ENCODE measurements at regions not wholly inside any gene's neighbourhood (a gene's known extent, or its start where the extent isn't known, plus 50 kb on each side); places are given as distances from the start of the nearest gene placed in this dataset.
"Not testable (repeated sequence)": the region's sequence is repeated elsewhere in the genome, so short reads cannot be mapped to it uniquely, and the experiment has no call there.

DNA sequence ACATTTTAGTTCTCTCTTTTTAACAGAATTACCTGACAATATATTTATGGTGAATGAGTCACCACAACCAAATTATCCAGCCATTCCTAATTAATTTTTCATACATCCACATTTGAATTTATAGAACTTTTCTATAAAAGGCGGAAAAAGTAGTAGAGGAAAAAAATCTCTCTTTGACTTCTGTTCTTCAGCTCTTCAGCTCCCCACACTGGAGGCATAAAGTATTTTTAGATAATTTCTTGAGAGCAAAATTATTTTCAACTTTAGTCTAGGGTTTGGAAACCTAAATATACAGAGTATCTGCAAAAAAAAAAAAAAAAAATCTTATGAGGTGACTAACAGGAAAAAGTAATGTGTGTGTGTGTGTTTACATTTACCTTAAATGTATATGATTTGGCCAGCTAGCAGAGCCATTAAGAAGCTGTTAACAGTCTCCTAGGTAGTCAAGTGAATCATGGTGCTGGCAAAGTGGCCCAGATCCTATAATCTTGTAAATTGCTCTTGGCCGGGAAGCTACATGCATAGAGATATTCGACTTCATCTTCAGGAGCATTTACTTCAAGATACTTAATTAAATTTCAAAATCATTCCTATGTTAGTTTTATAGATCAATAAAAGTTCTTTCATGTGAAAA is 383.1 kb upstream of the STEAP1 start:
- DNase-seq: no peak

DNA sequence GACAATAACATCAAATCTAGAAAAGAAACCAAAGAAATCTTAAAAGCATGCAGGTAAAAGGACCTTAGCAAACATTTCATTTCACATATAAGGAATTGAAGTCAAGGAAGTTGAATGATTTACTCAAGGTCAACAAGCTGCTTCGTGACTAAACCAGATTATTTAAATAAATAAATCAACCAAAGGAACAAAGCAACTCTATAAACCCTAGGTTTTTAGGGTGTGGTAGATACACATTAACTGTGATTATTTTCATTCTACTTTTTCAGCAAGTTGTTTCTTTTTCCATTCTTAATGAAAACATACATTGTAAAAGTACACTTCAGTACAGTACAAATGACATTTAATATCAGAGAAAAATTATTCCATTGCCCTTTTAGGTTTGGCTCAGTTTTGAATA is 382.0 kb upstream of the STEAP1 start:
- no peak for DNase-seq

DNA sequence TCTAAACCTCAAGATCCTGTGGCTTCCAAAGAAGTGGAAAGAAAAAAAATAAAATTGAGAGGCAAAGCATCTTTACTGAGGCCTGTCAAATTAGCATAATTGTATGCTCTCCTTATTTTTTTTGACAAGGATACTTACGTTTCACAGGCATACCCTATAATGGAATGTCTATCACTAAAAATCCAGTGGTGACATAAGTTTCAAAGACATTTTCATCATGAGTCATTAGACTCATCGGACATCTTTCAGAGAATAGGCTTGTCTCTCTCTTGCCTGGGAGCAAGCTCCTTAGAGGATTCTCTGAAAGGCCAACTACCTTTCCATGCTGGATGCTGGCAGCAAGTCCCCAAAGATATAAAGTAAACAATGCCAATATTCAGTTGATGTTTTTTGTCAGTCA is 380.7 kb upstream of the STEAP1 start:
- no peak for DNase-seq

DNA sequence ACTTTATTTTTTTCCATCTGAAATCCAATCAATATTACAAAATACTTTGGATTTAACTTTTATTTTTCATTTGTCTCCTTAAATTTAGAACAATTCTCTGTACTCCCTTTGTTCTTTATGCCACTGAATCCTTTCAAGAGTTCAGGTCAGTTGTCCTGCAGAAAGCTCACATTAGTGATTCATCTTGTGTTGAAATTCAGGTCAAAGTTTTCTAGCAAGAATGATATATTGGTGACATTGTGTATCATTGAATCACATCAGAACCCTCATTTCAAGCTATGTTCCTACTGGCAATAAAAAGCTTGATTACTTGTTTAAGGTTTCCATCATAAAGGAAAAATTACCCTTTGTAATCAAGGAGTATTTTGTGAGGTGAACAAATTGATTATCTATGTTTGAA is 378.8 kb upstream of the STEAP1 start:
- no peak for DNase-seq

DNA sequence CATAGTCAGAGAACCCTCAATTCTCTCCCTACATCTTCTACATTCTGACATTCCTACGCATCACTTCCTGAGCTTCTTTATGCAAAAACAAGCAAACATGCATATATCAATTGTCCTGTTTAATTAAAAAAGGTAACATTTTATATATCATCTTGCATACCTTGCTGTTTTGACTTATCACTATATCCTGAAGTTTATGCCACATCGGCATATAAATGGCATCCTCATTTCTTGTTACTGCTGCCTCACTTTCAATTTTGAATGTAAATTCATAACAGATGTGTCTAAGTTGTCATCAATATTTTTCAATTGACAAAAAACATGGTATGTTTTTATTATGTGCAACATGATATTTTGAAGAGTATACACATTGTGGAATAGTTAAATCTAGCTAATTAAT is 377.3 kb upstream of the STEAP1 start:
- DNase-seq: no peak

DNA sequence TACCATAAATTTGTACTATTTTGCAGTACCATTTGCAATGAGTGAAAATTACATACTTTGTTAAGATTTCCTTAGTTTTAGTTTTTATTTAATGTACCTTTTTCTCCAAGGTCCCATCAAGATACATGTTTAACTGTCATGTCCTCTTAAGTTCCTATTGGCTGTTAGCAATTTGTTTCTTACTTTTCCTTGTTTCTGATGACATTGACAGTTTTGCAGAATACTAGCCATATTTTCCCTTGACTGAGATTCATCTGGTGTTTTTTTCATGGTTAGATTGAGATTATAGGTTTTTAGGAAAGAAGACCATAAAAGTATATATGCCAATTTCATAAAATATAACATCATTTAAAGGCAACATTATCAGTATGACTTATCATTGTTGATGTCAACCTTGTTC is 376.8 kb upstream of the STEAP1 start:
- no peak for DNase-seq

DNA sequence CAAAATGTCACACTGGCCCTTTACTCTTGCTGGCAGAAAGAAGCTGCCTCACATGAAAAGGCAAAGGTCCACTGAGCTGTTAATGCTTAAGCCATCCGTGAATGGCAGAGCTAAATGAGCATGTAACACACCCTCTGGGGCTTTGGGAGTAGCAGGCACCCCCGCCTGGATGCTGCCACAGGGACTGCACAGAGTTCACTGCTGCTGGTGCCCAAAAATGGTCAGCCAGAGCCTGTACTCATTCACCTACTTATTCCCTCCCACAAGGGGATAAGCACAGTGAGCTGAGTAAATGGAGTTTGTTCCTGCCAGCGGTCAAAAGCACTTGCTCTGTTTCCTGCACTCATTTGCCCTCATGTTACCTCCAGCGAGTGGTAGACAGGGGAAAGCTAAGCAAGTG is 374.0 kb upstream of the STEAP1 start:
- DNase-seq: no peak

DNA sequence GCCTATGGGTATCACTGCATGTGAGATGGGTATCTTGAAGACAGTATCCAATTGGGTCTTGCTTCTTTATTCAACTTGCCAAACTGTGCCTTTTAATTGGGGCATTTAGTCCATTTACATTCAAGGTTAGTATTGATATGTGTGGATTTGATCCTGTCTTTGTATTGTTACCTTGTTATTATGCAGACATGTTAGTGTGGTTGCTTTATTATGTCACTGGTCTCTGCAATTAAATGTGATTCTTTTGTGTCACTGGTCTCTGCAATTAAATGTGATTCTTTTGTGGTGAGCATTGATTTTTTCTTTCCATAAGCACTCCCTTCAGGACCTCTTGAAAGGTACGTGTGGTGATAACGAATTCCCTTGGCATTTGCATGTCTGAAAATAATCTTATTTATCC is 357.8 kb upstream of the STEAP1 start:
- no peak for DNase-seq

DNA sequence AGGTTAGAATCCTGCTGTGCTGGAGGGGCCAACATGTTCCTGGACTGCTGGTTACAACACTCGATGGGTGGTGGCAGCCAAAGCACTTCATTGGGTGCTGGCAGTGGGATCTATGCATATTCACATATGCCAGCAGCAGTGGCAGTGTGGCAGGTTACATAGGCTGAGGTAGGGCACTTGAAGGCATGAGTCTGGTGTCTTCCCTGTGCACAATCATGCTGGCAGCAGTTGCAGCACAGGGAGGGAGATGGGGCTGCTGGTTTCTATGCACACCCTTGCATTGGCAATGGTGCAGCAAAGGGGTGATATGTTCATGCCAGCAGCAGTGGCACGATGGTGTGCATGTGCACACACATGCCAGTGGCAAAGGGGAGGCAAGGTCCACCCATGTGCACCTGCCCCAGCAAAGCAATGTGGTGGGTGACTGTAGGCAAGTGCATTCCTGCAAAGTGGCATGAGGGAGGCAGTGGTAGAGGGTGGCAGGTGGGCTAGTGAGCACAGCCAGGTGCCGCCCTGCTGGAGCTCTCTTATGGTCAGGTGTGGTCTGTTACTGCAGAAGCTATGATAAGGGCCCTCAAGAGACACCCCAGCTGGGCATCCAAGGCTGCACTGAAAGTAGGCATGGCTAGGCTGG is 356.2 kb upstream of the STEAP1 start:
- peak in 1 of 58 donors; percentile 2 for DNase-seq

DNA sequence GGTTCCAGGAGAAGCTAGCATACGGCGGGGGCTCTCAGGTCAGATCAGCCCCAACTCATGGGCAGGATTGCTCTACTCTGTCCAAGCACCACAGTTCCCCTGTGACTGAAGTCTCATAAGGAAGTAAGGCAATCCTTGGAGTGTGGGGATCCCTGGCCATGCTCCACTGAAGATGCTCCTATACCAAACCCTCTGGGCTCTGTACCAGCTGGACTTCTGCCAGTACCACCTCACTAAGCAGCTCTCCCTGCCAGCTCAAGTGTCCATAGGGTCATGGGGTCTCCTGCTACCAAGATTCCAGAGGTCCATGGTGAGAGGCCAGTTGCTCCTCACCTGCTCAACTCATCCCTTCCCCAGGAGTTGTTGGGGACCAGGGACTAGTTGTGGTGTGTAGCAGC is 355.7 kb upstream of the STEAP1 start:
- DNase-seq: no peak

DNA sequence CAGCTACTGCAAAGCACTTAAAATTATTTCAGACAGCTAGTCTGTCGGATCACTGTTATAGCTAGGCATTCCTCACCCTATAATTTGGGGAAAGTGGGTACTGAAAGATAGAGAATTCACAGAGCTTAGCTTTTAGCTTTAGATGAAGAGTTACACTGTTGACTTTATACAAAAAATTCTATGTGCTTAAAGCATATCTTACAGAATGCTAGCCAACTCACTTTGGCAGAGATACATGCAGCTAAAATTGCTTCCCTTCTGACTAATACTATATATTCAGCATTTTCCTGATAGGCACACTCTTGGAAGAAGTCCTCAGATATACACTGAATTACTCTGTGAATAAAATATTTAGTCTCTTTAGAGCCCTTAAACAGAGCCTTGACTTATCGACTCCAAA is 353.5 kb upstream of the STEAP1 start:
- no peak for DNase-seq

DNA sequence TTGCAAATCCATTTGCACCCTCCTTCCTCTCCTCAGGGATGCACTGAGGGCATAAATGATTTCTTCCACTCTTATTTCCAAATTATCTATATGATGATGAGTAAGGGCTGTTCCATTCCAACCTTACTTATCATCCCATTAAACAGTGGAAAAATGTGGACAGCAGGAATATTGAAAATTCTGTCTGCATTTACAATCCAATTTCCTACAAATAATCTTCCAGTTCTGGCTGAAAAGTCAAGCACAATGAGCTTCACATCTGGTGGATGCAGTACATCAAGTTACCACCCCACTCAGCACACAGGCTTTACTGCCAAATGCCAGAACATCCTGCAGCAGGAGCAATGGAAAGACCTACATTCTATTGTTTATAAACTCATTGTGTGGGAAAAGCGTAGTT is 345.0 kb upstream of the STEAP1 start:
- DNase-seq: no peak

DNA sequence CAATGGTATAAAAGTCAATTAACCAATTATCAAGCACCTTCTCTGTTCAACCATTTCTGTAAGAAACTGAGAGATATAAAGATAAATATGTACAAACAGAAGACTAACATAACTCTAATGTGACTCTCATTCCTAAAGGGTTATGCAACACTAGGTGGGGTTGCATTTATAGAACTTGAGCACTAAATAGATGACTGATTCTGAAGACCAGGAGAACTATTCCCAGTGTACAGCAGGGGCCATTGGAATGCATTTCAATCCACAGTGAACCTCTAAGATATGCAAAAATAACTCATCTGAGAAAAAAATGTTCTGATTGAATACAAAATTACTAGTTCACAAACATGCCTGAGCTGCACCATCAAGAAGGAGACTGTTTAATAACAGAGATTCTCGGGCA is 341.2 kb upstream of the STEAP1 start:
- DNase-seq: no peak

DNA sequence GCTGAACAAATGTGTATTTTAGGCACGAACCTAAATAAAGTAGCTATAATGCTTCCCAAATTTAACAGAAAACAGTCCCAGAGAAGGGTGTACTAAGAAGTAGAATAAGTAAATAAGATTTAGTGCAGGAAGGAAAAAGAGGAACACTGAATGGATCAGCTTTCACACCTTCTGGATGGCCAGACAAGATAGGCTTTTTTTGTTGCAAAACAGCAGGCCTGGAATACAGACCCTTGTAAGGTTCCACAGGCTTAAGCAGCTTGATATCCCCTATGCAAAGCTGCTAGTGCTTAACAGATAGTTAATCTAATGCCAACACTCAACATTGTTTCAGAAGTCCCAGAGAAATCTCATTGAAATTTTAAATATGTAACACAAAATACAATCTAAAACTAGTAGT is 328.1 kb upstream of the STEAP1 start:
- DNase-seq: no peak

DNA sequence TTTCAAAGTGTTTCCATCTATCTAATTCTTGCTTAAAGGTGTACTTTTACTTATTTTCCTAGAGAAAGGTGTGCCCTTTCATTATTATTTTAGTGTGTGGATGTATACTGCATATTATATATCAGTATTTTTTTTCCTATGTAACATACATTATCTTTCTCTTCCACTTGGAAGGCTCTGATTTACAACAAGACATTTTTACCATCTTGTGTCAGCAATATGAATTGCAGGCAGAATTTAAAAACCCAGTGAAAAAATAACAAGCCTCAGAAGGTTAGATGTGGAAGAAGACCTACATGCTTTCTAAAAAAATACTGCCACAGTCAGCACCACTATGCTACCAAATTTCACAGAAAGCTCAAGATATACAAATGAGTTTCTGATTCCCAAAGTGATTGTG is 327.7 kb upstream of the STEAP1 start:
- no peak for DNase-seq

DNA sequence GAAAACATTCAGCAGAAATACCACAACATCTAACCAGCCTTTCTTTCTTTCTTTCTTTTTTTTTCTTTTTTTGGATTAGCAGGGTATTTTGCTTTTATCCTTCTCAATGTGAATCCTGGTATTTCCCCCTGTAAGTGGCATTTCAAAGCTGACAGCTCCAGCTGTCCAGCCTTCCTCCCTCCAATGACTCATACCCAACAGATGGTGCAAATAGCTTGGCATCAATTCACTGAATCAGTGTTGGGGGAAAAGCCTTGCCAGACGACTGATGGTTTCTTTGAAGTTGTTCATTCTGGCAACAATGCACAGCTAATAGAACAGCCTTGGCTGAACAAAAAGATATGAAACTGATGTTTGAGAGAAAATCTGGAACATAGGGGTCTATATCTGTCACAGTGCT is 316.8 kb upstream of the STEAP1 start:
- peak in 46 of 58 donors; percentile 1 to 78 (median 16) for DNase-seq

DNA sequence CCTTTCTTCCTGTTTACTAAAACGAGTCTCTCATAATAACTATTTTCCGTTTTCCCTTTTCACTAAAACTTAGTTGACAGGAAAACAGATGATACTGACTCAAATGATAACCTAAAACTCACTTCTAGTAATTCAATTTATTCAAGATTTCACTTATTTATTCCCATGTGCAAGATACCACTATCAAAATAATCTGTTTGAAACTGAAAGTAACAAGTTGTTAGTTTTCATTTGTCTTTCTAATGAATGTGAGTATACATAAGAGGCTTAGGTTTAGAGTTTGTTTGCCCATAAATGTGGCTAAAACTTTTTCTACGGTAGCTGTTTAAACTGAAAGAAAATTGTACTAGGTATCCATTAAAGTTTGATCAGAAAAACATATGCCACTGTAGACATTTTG is 314.9 kb upstream of the STEAP1 start:
- no peak for DNase-seq

DNA sequence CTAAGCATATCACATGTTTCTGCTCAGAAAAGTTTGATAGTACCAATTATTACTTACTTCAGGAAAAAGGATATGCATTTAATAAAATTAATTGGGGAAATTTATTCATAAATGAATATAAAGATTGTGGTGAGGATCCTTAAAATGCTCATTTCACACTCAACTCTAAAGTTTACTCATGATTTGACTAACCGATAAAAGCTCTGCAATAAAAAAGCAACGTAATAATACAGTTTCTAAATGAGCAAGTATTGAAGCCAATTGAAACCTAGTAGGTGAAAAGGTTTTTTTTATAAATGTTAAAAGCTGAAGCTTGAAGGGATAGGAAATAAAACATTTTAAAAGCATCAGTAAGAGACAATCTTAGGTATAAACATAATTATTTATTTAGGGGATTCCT is 308.3 kb upstream of the STEAP1 start:
- DNase-seq: no peak

DNA sequence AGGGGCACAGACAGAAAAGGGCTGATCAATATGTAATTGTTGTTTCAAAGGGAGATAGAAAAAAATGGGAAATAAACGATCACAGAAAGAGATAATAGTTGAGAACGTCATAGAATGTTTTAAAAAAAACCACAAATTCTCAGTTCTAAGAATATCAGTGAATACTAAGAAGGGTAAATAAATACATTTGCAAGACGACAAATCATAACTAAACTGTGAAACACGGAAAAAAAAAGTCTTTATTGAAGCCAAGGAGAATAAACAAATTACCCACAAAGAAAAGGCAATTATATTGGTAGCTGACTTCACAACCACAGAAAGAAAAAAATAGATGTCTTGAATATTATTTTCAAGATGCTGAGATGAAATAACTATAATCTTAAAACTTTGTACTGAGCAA is 305.2 kb upstream of the STEAP1 start:
- no peak for DNase-seq

DNA sequence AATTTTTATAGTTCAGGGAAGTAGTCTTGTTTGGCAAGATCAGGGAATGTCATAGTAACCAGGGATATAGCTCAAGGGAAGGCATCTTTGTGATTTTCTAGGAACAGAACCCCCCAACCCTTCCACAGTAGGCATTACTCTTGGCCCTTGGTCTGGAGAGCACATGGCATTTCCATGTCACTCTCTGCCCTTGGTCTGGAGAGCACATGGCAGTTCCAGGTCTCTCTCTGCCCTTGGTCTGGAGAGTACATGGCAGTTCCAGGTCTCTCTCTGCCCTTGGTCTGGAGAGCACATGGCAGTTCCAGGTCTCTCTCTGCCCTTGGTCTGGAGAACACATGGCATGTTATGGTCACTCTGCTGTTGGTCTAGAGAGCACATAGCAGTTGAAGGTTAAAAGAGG is 297.2 kb upstream of the STEAP1 start:
- not testable (repeated sequence) for DNase-seq

DNA sequence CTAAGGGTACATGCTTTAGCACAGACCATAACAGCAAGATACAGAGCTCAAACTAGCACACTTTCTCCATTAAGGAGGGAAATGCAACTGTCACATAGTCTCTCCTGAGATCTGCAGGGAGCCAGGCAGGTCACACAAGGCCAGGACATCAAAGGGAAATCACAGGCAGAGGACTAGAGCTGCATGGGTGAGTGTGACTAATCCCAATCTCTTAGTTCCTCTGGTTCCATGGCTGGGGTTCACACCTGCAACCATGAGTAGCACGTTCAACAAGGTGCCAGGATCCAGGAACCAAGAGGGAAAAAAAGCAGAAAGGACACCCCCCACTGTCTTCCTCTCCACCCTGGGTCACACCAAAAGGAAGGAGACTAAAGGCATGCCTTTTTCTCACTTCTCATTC is 296.5 kb upstream of the STEAP1 start:
- DNase-seq: no peak

DNA sequence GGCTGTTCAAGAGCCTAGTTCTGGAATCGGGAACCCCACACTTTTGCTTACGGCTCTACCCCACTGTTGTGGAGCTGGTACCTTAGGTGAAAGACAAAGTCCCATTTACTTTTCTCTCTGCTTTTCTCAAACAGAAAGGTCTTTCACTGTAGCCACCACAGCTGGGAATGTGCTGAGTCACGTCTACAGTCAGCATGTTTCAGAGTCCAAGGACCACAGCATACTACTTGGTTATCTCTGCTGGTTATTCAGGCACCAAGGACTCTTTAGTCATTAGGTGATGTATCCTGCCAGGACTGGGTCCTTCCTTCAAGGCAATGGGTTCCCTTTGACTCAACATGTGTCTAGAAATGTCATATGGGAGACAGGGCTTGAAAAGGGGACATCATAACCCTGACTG is 266.8 kb upstream of the STEAP1 start:
- no peak for DNase-seq

DNA sequence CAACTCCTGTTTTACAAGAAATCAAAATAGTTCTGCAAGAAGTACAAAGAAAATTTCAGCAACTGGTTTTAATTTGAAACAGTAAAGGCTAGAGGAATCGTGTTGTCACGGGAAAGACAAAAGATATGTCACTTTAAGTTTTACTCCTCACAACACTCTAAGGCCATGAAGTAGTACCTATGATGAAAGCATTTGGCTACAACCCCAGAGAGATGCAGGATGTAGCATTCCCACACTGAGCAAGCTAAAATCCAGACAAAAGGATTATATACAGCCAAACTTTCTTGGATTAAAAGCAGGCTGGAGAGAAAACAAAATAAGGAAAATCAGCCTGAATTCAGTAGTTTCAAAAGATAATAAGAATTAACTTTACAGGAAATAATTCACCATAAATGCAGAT is 245.5 kb upstream of the STEAP1 start:
- no peak for DNase-seq

DNA sequence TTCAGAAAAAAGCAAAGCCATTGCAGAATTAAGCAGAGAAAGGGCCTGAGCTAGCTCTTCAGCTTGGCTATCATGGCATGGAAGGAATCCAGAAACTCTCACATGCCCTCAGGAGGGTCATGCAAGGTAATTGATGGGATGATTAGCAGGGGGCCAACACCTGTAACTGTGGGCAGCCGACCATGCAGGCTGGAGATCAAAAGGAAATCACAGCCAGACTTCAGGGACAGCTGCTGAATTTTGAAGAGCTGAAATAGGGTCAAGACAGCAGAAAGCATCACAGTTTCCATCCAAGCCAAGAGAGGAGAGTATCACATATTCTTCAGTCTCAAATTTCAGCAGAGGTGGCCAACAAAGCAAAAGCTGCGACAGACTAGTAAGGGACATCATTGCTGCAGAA is 239.6 kb upstream of the STEAP1 start:
- DNase-seq: no peak

Measured in anterior cingulate cortex (tissue), 58 donors.